SK-N-SH treated with all-trans-retinoic acid at 6 μM for 48 hours (cell line): ENCODE measurements at regions not wholly inside any gene's neighbourhood (a gene's known extent, or its start where the extent isn't known, plus 50 kb on each side); places are given as distances from the start of the nearest gene placed in this dataset.

Experiments used
- CREB5 ChIP-seq: fragments of 250-450 bp; sonication (Bioruptor Pico); IDR thresholded peaks from 2 replicates; pipeline ENCODE4 v1.5.1; 2020; ENCODE audit warnings: low read depth, mild to moderate bottlenecking, moderate library complexity
- PPARA ChIP-seq: fragments of 250-450 bp; sonication (Bioruptor Pico); IDR thresholded peaks from 2 replicates; pipeline ENCODE4 v1.5.0; 2020; ENCODE audit warnings: mild to moderate bottlenecking, borderline replicate concordance
- RARB ChIP-seq: fragments of 250-450 bp; sonication (Bioruptor Pico); IDR thresholded peaks from 2 replicates; pipeline ENCODE4 v1.8.0; 2021; ENCODE audit warnings: mild to moderate bottlenecking, moderate library complexity
- TOX ChIP-seq: fragments of 250-450 bp; sonication (Bioruptor Pico); IDR thresholded peaks from 2 replicates; pipeline ENCODE4 v1.8.0; 2021; ENCODE audit warnings: mild to moderate bottlenecking, moderate library complexity, borderline replicate concordance
- ZFP3 ChIP-seq: fragments of 250-450 bp; sonication (Bioruptor Pico); IDR thresholded peaks from 2 replicates; pipeline ENCODE4 v1.5.0; 2020; ENCODE audit warnings: mild to moderate bottlenecking, moderate library complexity
- ZFP30 ChIP-seq: fragments of 450-650 bp; formaldehyde crosslinking; IDR thresholded peaks from 2 replicates; pipeline ENCODE4 v1.5.0; 2022; ENCODE audit warnings: mild to moderate bottlenecking, moderate library complexity
- ZNF8 ChIP-seq: fragments of 450-650 bp; formaldehyde crosslinking; IDR thresholded peaks from 2 replicates; pipeline ENCODE4 v1.5.0; 2020; ENCODE audit warnings: mild to moderate bottlenecking, moderate library complexity

GRCh38 chr5:4005335-4005734 lies 409.7 kb downstream of the IRX1 start:
- TF ChIP-seq ZFP30 (CRISPR knock-in tag) (no peak), ZNF8 (CRISPR knock-in tag) (no peak), TOX (CRISPR knock-in tag) (no peak), RARB (CRISPR knock-in tag) (no peak), CREB5 (CRISPR knock-in tag) (no peak), PPARA (no peak), ZFP3 (CRISPR knock-in tag) (no peak)
